ENCODE measurements at regions not wholly inside any gene's neighbourhood (a gene's known extent, or its start where the extent isn't known, plus 50 kb on each side); places are given as distances from the start of the nearest gene placed in this dataset.

DNA sequence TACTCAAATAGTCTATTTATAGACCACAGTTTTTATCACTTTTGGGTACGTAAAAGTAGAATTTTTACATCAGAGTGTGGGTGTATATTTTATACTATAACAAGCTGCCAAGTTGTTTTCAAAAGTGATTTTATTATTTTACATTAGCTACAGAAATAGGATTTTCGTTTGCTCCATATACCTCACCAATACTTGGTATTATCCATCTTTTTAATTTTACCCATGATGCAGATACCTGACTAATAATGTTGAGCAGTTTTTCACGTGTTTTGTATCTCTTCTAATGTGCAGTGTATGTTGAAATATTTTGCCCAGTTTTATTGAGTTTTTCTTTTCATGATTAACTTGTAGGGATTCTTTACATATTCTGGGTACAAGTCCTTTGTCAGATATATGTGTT is 379.8 kb downstream of the MATN1 start:
- Mint-ChIP-seq H3K36me3 (ENCODE audit: low read depth, unreplicated experiment) (no peaks in the 10 kb centered on the region), H3K4me1 (ENCODE audit: low read depth, unreplicated experiment) (no peaks in the 10 kb centered on the region), H3K27me3 (ENCODE audit: low read depth, unreplicated experiment) (peaks cover 3% of the 10 kb centered on the region), H3K4me3 (ENCODE audit: unreplicated experiment) (no peak overlapping the region), H3K9me3 (ENCODE audit: unreplicated experiment) (peaks cover 12% of the 10 kb centered on the region), H3K27ac (ENCODE audit: unreplicated experiment) (no peak overlapping the region)
- no peaks in the 10 kb centered on the region for H3K36me3 ChIP-seq (ENCODE audit: insufficient read depth, low read length)
- H3K4me1 ChIP-seq (ENCODE audit: insufficient read depth, low read length), result no peaks in the 10 kb centered on the region
- H4K20me1 ChIP-seq (ENCODE audit: insufficient read depth, low read length), result no peaks in the 10 kb centered on the region
- TF ChIP-seq, protein P1, sequence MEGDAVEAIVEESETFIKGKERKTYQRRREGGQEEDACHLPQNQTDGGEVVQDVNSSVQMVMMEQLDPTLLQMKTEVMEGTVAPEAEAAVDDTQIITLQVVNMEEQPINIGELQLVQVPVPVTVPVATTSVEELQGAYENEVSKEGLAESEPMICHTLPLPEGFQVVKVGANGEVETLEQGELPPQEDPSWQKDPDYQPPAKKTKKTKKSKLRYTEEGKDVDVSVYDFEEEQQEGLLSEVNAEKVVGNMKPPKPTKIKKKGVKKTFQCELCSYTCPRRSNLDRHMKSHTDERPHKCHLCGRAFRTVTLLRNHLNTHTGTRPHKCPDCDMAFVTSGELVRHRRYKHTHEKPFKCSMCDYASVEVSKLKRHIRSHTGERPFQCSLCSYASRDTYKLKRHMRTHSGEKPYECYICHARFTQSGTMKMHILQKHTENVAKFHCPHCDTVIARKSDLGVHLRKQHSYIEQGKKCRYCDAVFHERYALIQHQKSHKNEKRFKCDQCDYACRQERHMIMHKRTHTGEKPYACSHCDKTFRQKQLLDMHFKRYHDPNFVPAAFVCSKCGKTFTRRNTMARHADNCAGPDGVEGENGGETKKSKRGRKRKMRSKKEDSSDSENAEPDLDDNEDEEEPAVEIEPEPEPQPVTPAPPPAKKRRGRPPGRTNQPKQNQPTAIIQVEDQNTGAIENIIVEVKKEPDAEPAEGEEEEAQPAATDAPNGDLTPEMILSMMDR (IDR thresholded peaks at IDR 0.05; ENCODE audit: insufficient read depth, low read depth, low read length), result no peak
- no peak for TF ChIP-seq EZH2 (IDR thresholded peaks at IDR 0.05; ENCODE audit: insufficient read depth, low read length)
- DNase-seq (ENCODE audit: low read depth) (no peak), FAIRE-seq (no peak)
- H3K4me3 ChIP-seq (ENCODE audit: insufficient read depth, low read depth, low read length), result no peak overlapping the region
- no peak overlapping the region for H2AFZ ChIP-seq (ENCODE audit: low read depth, low read length)
- H3K9me3 ChIP-seq (ENCODE audit: insufficient read depth, low read depth, low read length), result no peaks in the 10 kb centered on the region
- H3K27ac ChIP-seq (ENCODE audit: low read depth, low read length), result no peak overlapping the region
- H3K9ac ChIP-seq (ENCODE audit: low read length), result no peak overlapping the region
- H3K4me2 ChIP-seq (ENCODE audit: low read length), result no peak overlapping the region
- no peaks in the 10 kb centered on the region for H3K27me3 ChIP-seq (ENCODE audit: insufficient read depth, low read length)
- H3K79me2 ChIP-seq (ENCODE audit: insufficient read depth, low read length), result no peaks in the 10 kb centered on the region

GRCh38 chr1:30342535-30343141 is 380.7 kb downstream of the MATN1 start:
- no peaks in the 10 kb centered on the region for H4K20me1 ChIP-seq (ENCODE audit: insufficient read depth, low read length)
- no peaks in the 10 kb centered on the region for H3K4me1 ChIP-seq (ENCODE audit: insufficient read depth, low read length)
- Mint-ChIP-seq H3K4me1 (ENCODE audit: low read depth, unreplicated experiment) (no peaks in the 10 kb centered on the region), H3K27me3 (ENCODE audit: low read depth, unreplicated experiment) (peaks cover 3% of the 10 kb centered on the region), H3K27ac (ENCODE audit: unreplicated experiment) (no peak overlapping the region), H3K4me3 (ENCODE audit: unreplicated experiment) (no peak overlapping the region), H3K36me3 (ENCODE audit: low read depth, unreplicated experiment) (no peaks in the 10 kb centered on the region), H3K9me3 (ENCODE audit: unreplicated experiment) (peaks cover 8% of the 10 kb centered on the region)
- H3K9ac ChIP-seq (ENCODE audit: low read length), result no peak overlapping the region
- no peak for FAIRE-seq
- H3K4me2 ChIP-seq (ENCODE audit: low read length), result no peak overlapping the region
- H3K36me3 ChIP-seq (ENCODE audit: insufficient read depth, low read length), result no peaks in the 10 kb centered on the region
- H2AFZ ChIP-seq (ENCODE audit: low read depth, low read length), result no peak overlapping the region
- no peak overlapping the region for H3K27ac ChIP-seq (ENCODE audit: low read depth, low read length)
- no peaks in the 10 kb centered on the region for H3K79me2 ChIP-seq (ENCODE audit: insufficient read depth, low read length)
- DNase-seq (ENCODE audit: low read depth), result no peak
- H3K9me3 ChIP-seq (ENCODE audit: insufficient read depth, low read depth, low read length), result no peaks in the 10 kb centered on the region
- H3K4me3 ChIP-seq (ENCODE audit: insufficient read depth, low read depth, low read length), result no peak overlapping the region
- H3K27me3 ChIP-seq (ENCODE audit: insufficient read depth, low read length), result no peaks in the 10 kb centered on the region
- TF ChIP-seq, protein P1 (IDR thresholded peaks at IDR 0.05; ENCODE audit: insufficient read depth, low read depth, low read length), result no peak
- TF ChIP-seq EZH2 (IDR thresholded peaks at IDR 0.05; ENCODE audit: insufficient read depth, low read length), result no peak

GRCh38 chr1:30340934-30341333 is 382.5 kb downstream of the MATN1 start:
- Histone ChIP-seq H3K4me3 (ENCODE audit: insufficient read depth, low read depth, low read length) (no peak overlapping the region), H3K36me3 (ENCODE audit: insufficient read depth, low read length) (no peaks in the 10 kb centered on the region), H2AFZ (ENCODE audit: low read depth, low read length) (no peak overlapping the region), H3K9ac (ENCODE audit: low read length) (no peak overlapping the region), H3K27me3 (ENCODE audit: insufficient read depth, low read length) (no peaks in the 10 kb centered on the region), H3K79me2 (ENCODE audit: insufficient read depth, low read length) (no peaks in the 10 kb centered on the region), H3K9me3 (ENCODE audit: insufficient read depth, low read depth, low read length) (no peaks in the 10 kb centered on the region), H3K27ac (ENCODE audit: low read depth, low read length) (no peak overlapping the region), H3K4me1 (ENCODE audit: insufficient read depth, low read length) (no peaks in the 10 kb centered on the region), H4K20me1 (ENCODE audit: insufficient read depth, low read length) (no peaks in the 10 kb centered on the region), H3K4me2 (ENCODE audit: low read length) (no peak overlapping the region)
- Mint-ChIP-seq H3K4me3 (ENCODE audit: unreplicated experiment) (no peak overlapping the region), H3K36me3 (ENCODE audit: low read depth, unreplicated experiment) (no peaks in the 10 kb centered on the region), H3K27me3 (ENCODE audit: low read depth, unreplicated experiment) (peaks cover 15% of the 10 kb centered on the region), H3K27ac (ENCODE audit: unreplicated experiment) (no peak overlapping the region), H3K9me3 (ENCODE audit: unreplicated experiment) (peaks cover 6% of the 10 kb centered on the region), H3K4me1 (ENCODE audit: low read depth, unreplicated experiment) (no peaks in the 10 kb centered on the region)
- no peak for TF ChIP-seq EZH2 (IDR thresholded peaks at IDR 0.05; ENCODE audit: insufficient read depth, low read length)
- TF ChIP-seq, protein P1 (IDR thresholded peaks at IDR 0.05; ENCODE audit: insufficient read depth, low read depth, low read length), result no peak
- FAIRE-seq, result no peak
- no peak for DNase-seq (ENCODE audit: low read depth)
